Esophagus squamous epithelium (tissue), 5 donors: ENCODE measurements at regions not wholly inside any gene's neighbourhood (a gene's known extent, or its start where the extent isn't known, plus 50 kb on each side); places are given as distances from the start of the nearest gene placed in this dataset.

Experiments used
- DNase-seq: peaks from one replicate; lab custom pipeline; 2025; lab: John Stamatoyannopoulos, UW
- H3K27ac ChIP-seq, 4 donors: fragments of 200-600 bp; sonication (generic); one replicate each; pipeline ENCODE4 v1.5.1; 2016 to 2019; ENCODE audit warnings: mild to moderate bottlenecking in 1 of 4
- H3K27me3 ChIP-seq, 4 donors: fragments of 200-600 bp; sonication (generic); 1 replicate in 3 of 4; 2 replicates in 1 of 4; pipeline versions ENCODE4 v1.5.1 to v1.6.0; 2017 to 2021; ENCODE audit warnings: antibody characterized with exemption in 1 of 4
- H3K36me3 ChIP-seq, 3 donors: fragments of 200-600 bp; sonication (generic); one replicate each; pipeline ENCODE4 v1.5.1; 2016 to 2019
- H3K4me1 ChIP-seq, 3 donors: fragments of 200-600 bp; sonication (generic); one replicate each; pipeline ENCODE4 v1.5.1; 2017 to 2019
- H3K4me3 ChIP-seq, 4 donors: fragments of 200-600 bp; sonication (generic); 1 replicate in 3 of 4; 2 replicates in 1 of 4; pipeline ENCODE4 v1.5.1; 2016 to 2019; ENCODE audit warnings: mild to moderate bottlenecking in 2 of 4, moderate library complexity in 1 of 4
- H3K9me3 ChIP-seq, 3 donors: fragments of 200-600 bp; sonication (generic); one replicate each; pipeline ENCODE4 v1.5.1; 2016 to 2019
- POLR2A ChIP-seq, 4 donors: fragments of 450-650 bp; IDR thresholded peaks; one replicate each; pipeline ENCODE4 v1.6.1; 2017; ENCODE audit warnings: antibody characterized with exemption in 4 of 4, mild to moderate bottlenecking in 4 of 4, moderate library complexity in 3 of 4
- WGBS, 2 donors: methylation state at CpG; one replicate each; pipeline ENCODE4 v1.1.5; 2018; 5-methylcytosine and 5-hydroxymethylcytosine counted together
- intact Hi-C: fragments of 100-400 bp; cut with DNase I; formaldehyde crosslinking; loops from one replicate; pipeline ENCODE4 v1.15.0; 2022
- TF ChIP-seq, protein P1 (sequence below), 6 experiments: fragments of 450-650 bp in 4 of 6; fragments of 200-600 bp in 2 of 6; sonication (generic) in 2 of 6; IDR thresholded peaks; one replicate each; pipeline ENCODE4 v1.5.1; 2016 to 2019; ENCODE audit warnings: antibody characterized with exemption in 6 of 6, mild to moderate bottlenecking in 4 of 6, moderate library complexity in 4 of 6
- donor health status: DM: yes; HTN: yes; CAD: no.

DNA sequence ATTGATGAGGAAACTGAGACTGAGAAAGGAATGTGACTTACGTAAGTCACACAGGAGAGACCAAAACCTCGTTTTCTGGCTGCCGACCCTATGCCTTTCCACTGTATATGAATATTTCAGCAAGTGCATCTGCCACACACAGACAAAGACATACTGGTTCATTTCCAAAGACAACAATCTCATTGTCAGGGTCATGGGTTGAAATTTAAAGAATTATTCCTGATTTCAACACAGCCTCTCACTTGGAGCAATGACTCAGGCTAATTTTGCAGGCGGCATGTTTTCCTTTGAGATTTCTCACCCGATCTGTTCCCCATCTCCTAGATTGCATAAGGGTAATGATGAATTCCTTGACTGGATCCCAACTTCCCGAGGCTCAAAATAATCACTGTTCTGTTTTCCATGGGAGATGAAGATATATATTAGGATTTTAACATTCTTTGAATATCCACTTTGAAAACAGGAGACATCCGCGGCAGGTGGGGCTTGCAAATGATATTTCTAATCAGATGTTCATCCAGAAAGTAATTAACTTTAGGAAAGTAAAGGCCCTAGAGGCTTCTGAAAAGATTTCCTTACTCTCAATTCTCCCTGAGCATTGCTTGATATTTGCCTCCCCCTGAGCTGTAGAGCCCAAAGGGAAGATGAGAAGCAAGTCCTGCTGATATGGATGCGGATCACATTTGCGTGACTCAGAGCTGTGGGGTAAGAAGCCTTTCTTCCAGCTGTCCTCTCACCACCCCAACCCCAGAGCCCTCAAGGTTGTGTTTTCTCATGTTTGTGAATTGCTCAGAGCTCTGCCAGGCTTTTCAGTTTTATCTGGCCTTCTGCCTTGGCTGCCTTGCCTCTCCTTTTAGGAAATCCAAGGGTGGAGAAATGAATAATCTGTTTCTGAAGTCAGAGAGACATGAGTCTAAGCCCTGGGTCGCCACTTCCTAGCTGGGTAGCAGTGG lies 361.1 kb upstream of the BOD1L1 start:
- Histone ChIP-seq H3K9me3 (no peaks in the 10 kb centered on the region), H3K36me3 (no peaks in the 10 kb centered on the region), H3K27ac (peak overlapping the region in 2 of 4 donors; percentile 36 to 62), H3K4me3 (no peak overlapping the region), H3K4me1 (peaks cover 0 to 17% (median 12%) of the 10 kb centered on the region in 3 donors), H3K27me3 (no peaks in the 10 kb centered on the region)
- no peak for DNase-seq
- WGBS, 2 donors, result 32 to 48% methylated on average over 11 of the region's 11 CpGs
- intact Hi-C loops, result no loop called here
- TF ChIP-seq, protein P1, sequence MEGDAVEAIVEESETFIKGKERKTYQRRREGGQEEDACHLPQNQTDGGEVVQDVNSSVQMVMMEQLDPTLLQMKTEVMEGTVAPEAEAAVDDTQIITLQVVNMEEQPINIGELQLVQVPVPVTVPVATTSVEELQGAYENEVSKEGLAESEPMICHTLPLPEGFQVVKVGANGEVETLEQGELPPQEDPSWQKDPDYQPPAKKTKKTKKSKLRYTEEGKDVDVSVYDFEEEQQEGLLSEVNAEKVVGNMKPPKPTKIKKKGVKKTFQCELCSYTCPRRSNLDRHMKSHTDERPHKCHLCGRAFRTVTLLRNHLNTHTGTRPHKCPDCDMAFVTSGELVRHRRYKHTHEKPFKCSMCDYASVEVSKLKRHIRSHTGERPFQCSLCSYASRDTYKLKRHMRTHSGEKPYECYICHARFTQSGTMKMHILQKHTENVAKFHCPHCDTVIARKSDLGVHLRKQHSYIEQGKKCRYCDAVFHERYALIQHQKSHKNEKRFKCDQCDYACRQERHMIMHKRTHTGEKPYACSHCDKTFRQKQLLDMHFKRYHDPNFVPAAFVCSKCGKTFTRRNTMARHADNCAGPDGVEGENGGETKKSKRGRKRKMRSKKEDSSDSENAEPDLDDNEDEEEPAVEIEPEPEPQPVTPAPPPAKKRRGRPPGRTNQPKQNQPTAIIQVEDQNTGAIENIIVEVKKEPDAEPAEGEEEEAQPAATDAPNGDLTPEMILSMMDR (IDR thresholded peaks at IDR 0.05), result no peak
- TF ChIP-seq POLR2A (IDR thresholded peaks at IDR 0.05), result no peak

DNA sequence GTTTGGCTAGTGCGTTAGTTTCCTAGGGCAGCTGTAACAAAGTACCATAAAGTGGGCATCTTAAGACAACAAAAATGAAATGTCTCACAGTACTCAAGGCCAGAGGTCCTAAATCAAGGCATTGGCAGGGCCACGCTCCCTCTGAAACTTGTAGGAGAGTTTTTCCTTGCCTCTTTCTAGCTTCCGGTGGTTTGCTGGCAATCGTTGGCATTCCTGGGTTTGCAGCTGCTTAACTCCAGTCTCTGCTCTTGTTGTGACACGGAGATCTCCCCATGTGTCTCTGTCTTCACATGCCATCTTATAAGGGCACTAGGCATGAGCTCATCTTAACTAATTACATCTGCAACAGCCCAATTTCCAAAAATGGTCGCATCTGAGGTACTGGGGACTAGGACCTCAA lies 362.0 kb upstream of the BOD1L1 start:
- intact Hi-C loops, result no loop called here
- H3K4me3 ChIP-seq, result no peak overlapping the region

DNA sequence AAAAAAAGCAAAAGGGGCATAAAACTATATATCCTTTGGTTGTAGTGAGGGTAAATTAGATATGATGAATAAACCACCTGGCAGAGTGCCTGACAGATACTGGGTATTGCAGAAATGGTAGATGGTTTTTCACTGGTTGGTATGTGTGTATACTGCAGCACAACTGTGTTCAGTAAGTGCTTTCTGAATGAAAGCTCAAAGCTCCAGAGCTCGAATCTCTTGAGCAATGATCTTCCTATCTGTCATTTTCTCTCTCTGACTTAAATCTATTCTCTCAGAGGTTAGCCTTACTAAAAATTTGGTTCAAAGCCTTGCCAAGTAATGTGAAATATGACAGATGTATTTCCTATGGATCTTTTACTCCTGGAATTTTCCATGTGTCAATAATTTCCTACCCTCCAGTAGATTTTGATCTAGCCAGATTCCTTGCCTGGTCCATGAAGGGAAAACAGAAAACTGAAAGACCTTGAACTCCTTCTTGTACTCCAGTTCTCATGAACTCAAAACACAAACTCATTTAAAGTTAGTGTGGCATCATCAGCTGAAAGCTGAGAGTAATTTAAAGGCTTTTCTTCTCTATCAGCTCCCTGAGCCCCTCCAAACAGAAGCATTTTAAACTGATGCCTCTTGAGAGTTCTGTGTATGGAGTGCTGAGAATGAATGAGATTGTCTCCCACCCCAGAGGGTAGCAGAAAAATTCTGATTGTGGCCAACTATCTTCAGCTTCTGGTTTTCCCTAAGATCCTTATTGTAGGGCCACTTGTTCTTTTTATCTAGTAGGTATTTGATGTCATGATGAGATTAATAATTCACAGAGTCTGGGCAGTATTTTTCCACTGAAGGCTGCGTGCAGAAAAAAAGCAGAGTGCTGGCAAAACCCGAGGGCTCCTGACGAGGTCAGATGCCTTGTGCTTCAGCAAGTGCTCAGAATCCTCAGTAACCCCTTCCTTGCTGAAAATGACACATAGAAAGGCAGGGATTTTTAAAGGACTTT lies 363.4 kb upstream of the BOD1L1 start:
- Histone ChIP-seq H3K9me3 (no peaks in the 10 kb centered on the region), H3K4me1 (peaks cover 0 to 17% (median 12%) of the 10 kb centered on the region in 3 donors), H3K4me3 (no peak overlapping the region), H3K27me3 (no peaks in the 10 kb centered on the region), H3K36me3 (no peaks in the 10 kb centered on the region), H3K27ac (no peak overlapping the region)
- intact Hi-C loops, result no loop called here
- no peak for DNase-seq
- no peak for TF ChIP-seq POLR2A (IDR thresholded peaks at IDR 0.05)
- WGBS, 2 donors, result 28% methylated on average over 4 of the region's 4 CpGs

More for the DNA sequence above, 362.0 kb upstream of the BOD1L1 start:
- Histone ChIP-seq H3K27me3 (no peaks in the 10 kb centered on the region), H3K27ac (no peak overlapping the region), H3K9me3 (no peaks in the 10 kb centered on the region), H3K4me1 (peaks cover 0 to 17% (median 12%) of the 10 kb centered on the region in 3 donors), H3K36me3 (no peaks in the 10 kb centered on the region)
- TF ChIP-seq, protein P1 (IDR thresholded peaks at IDR 0.05), result no peak
- TF ChIP-seq POLR2A (IDR thresholded peaks at IDR 0.05), result no peak
- 39 to 51% methylated on average over 5 to 6 of the region's 6 CpGs for WGBS, 2 donors
- no peak for DNase-seq

DNA sequence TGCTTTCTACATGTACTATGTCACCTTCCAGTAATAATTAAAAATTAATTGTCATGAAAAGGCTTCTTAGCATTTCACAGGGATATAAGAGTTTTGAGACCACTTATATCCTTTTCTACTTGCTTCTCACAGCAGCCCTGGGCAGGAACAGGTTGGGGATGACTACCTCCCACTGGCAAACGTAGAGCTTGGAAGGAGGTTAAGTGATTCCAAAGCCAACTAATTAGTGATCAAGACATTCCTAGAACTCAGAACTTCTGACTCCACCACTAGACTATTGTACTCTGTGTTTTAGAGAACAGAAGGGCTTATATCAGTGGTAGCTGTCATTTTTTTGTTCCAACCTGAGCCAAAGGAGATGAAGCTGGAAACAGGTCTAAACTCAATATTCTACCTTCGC lies 364.5 kb upstream of the BOD1L1 start:
- H3K27me3 ChIP-seq, result no peaks in the 10 kb centered on the region
- H3K27ac ChIP-seq, result no peak overlapping the region
- peaks cover 0 to 17% (median 12%) of the 10 kb centered on the region in 3 donors for H3K4me1 ChIP-seq
- intact Hi-C loops, result no loop called here
- H3K36me3 ChIP-seq, result no peaks in the 10 kb centered on the region
- 72 to 85% methylated on average over 2 of the region's 2 CpGs for WGBS, 2 donors
- no peak for DNase-seq
- no peak for TF ChIP-seq POLR2A (IDR thresholded peaks at IDR 0.05)
- TF ChIP-seq, protein P1 (IDR thresholded peaks at IDR 0.05), result no peak
- no peak overlapping the region for H3K4me3 ChIP-seq
- no peaks in the 10 kb centered on the region for H3K9me3 ChIP-seq

DNA sequence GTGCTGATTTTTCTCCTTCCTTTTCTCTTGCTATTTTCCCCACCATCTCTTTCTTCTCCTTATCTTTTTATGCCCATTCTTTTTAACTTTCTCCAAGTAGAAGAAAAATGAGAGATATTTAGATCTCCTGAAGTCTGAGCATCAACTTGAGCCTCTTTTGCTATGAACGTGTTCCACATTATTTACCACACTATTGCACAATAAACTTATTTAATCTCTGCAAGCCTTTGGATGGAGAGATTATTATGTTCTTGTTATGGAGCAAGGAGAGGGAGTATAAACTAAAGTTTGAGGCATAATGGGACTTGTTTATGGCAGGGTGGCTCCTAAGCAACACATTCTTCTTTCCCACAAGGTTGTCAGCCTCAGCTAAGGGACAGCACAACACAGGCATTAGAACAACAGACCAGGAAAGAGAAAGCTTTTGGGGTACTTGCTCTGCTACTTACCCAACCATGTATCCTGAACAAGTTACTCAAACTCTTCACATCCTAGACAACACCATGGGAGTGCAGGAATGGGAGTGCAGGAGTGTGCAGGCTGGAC lies 365.5 kb upstream of the BOD1L1 start:
- H3K27me3 ChIP-seq, result no peaks in the 10 kb centered on the region
- WGBS, 2 donors, result 16 to 57% methylated on average over 1 of the region's 1 CpG
- intact Hi-C loops, result no loop called here

More for the DNA sequence above, 365.5 kb upstream of the BOD1L1 start:
- Histone ChIP-seq H3K9me3 (no peaks in the 10 kb centered on the region), H3K27ac (no peak overlapping the region), H3K4me1 (peaks cover 0 to 16% (median 12%) of the 10 kb centered on the region in 3 donors), H3K4me3 (no peak overlapping the region), H3K36me3 (no peaks in the 10 kb centered on the region)
- no peak for DNase-seq
- TF ChIP-seq, protein P1 (IDR thresholded peaks at IDR 0.05), result no peak
- TF ChIP-seq POLR2A (IDR thresholded peaks at IDR 0.05), result no peak
